Liver (tissue), 8 donors: ENCODE measurements at regions not wholly inside any gene's neighbourhood (a gene's known extent, or its start where the extent isn't known, plus 50 kb on each side); places are given as distances from the start of the nearest gene placed in this dataset.

Experiments
- DNase-seq: peaks from one replicate; pipeline ENCODE4 v3.0.0-alpha.2; 2017; ENCODE audit warnings: low spot score
- H3K27ac ChIP-seq, 2 donors: one replicate each; pipeline ENCODE4 v1.7.0; 2013; ENCODE audit warnings: inconsistent platforms in 2 of 2, low read length in 2 of 2, control low read depth in 1 of 2, low read depth in 1 of 2, mild to moderate bottlenecking in 1 of 2
- H3K27me3 ChIP-seq, 4 donors: one replicate each; pipeline versions ENCODE4 v1.6.1 to v1.7.0; 2013; ENCODE audit warnings: low read length in 3 of 4, inconsistent platforms in 1 of 4, mild to moderate bottlenecking in 1 of 4, moderate library complexity in 1 of 4; ENCODE audit not compliant: control insufficient read depth in 4 of 4, insufficient read depth in 4 of 4
- H3K36me3 ChIP-seq, 4 donors: one replicate each; pipeline versions ENCODE4 v1.6.1 to v1.7.0; 2013; ENCODE audit warnings: low read length in 3 of 4, mild to moderate bottlenecking in 3 of 4, low read depth in 1 of 4, moderate library complexity in 1 of 4; ENCODE audit not compliant: control insufficient read depth in 4 of 4, insufficient read depth in 3 of 4
- H3K4me1 ChIP-seq, 4 donors: one replicate each; pipeline versions ENCODE4 v1.6.1 to v1.7.0; 2013; ENCODE audit warnings: low read length in 3 of 4, mild to moderate bottlenecking in 3 of 4, moderate library complexity in 1 of 4; ENCODE audit not compliant: control insufficient read depth in 4 of 4, insufficient read depth in 4 of 4
- H3K4me3 ChIP-seq, 3 donors: one replicate each; pipeline versions ENCODE4 v1.6.1 to v1.7.0; 2013; ENCODE audit warnings: low read length in 3 of 3, control low read depth in 1 of 3, low read depth in 1 of 3, mild to moderate bottlenecking in 1 of 3
- H3K9ac ChIP-seq, 2 donors: one replicate each; pipeline ENCODE4 v1.7.0; 2013; ENCODE audit warnings: low read length in 2 of 2, mild to moderate bottlenecking in 2 of 2, moderate library complexity in 2 of 2, control low read depth in 1 of 2, low read depth in 1 of 2
- H3K9me3 ChIP-seq, 4 donors: one replicate each; pipeline versions ENCODE4 v1.6.1 to v1.7.0; 2013; ENCODE audit warnings: low read length in 3 of 4; ENCODE audit not compliant: control insufficient read depth in 4 of 4
- ATF3 ChIP-seq: IDR thresholded peaks from 2 replicates; pipeline ENCODE4 v1.6.1; 2016; ENCODE audit warnings: antibody characterized with exemption
- CTCF ChIP-seq: fragments of 150-350 bp; IDR thresholded peaks from 2 replicates; pipeline ENCODE4 v1.5.1; 2017; ENCODE audit warnings: improper control_type of control experiment, low read depth, low read length; ENCODE audit not compliant: missing input control
- EGR1 ChIP-seq, 2 donors: IDR thresholded peaks; 2 replicates each; pipeline ENCODE4 v1.6.1; 2016 to 2018; ENCODE audit warnings: antibody characterized with exemption in 2 of 2, low read depth in 2 of 2
- FOXA1 ChIP-seq: IDR thresholded peaks from 2 replicates; pipeline ENCODE4 v1.6.1; 2016; ENCODE audit warnings: antibody characterized with exemption
- FOXA2 ChIP-seq: IDR thresholded peaks from 2 replicates; pipeline ENCODE4 v1.6.1; 2016; ENCODE audit warnings: antibody characterized with exemption
- GABPA ChIP-seq, 2 donors: IDR thresholded peaks in 1 of 2; conservative IDR thresholded peaks in 1 of 2; 2 replicates each; pipeline ENCODE4 v1.6.1; 2016; ENCODE audit warnings: antibody characterized with exemption in 2 of 2, mild to moderate bottlenecking in 1 of 2, moderate library complexity in 1 of 2
- HNF4A ChIP-seq, 2 donors: conservative IDR thresholded peaks; 2 replicates each; pipeline ENCODE4 v1.6.1; 2016; ENCODE audit warnings: antibody characterized with exemption in 2 of 2, mild to moderate bottlenecking in 2 of 2
- HNF4G ChIP-seq: IDR thresholded peaks from 2 replicates; pipeline ENCODE4 v1.6.1; 2016; ENCODE audit warnings: antibody characterized with exemption
- JUND ChIP-seq, 2 donors: IDR thresholded peaks; 2 replicates each; pipeline ENCODE4 v1.6.1; 2016; ENCODE audit warnings: antibody characterized with exemption in 2 of 2
- MAX ChIP-seq: IDR thresholded peaks from 2 replicates; pipeline ENCODE4 v1.6.1; 2016; ENCODE audit warnings: antibody characterized with exemption
- NR2F2 ChIP-seq: IDR thresholded peaks from 2 replicates; pipeline ENCODE4 v1.6.1; 2016; ENCODE audit warnings: antibody characterized with exemption
- RAD21 ChIP-seq, 2 donors: IDR thresholded peaks; 2 replicates each; pipeline ENCODE4 v1.6.1; 2016; ENCODE audit warnings: antibody characterized with exemption in 2 of 2, mild to moderate bottlenecking in 2 of 2
- REST ChIP-seq: IDR thresholded peaks from 2 replicates; pipeline ENCODE4 v1.6.1; 2016; ENCODE audit warnings: antibody characterized with exemption, mild to moderate bottlenecking
- RXRA ChIP-seq, 2 donors: IDR thresholded peaks; 2 replicates each; pipeline ENCODE4 v1.6.1; 2017 to 2018; ENCODE audit warnings: antibody characterized with exemption in 2 of 2, mild to moderate bottlenecking in 1 of 2
- SP1 ChIP-seq: IDR thresholded peaks from 2 replicates; pipeline ENCODE4 v1.6.1; 2018; ENCODE audit warnings: antibody characterized with exemption, mild to moderate bottlenecking
- TAF1 ChIP-seq: conservative IDR thresholded peaks from 2 replicates; pipeline ENCODE4 v1.6.1; 2016; ENCODE audit warnings: antibody characterized with exemption, mild to moderate bottlenecking
- YY1 ChIP-seq: IDR thresholded peaks from 2 replicates; pipeline ENCODE4 v1.6.1; 2016; ENCODE audit warnings: antibody characterized with exemption, mild to moderate bottlenecking
- ZBTB33 ChIP-seq: IDR thresholded peaks from 2 replicates; pipeline ENCODE4 v1.6.1; 2016; ENCODE audit warnings: antibody characterized with exemption
- WGBS: extraction: QIAGEN DNeasy Blood & Tissue Kit; methylation state at CpG from one replicate; pipeline ENCODE4 v1.1.7; 2013; 5-methylcytosine and 5-hydroxymethylcytosine counted together
- donor health status: healthy.
- donor health status: healthy.
- donor health status: healthy.
- donor health status: healthy.
- donor health status: healthy.

- Histone ChIP-seq H3K9me3 (no peaks in the 10 kb centered on the region), H3K4me3 (no peak overlapping the region), H3K4me1 (no peaks in the 10 kb centered on the region), H3K9ac (no peak overlapping the region), H3K27me3 (no peaks in the 10 kb centered on the region), H3K27ac (no peak overlapping the region), H3K36me3 (no peaks in the 10 kb centered on the region)
- no peak for DNase-seq
- TF ChIP-seq FOXA2, result no peak
- TF ChIP-seq REST, result no peak
- TF ChIP-seq HNF4G, result no peak
- TF ChIP-seq NR2F2, result no peak
- no peak for TF ChIP-seq ZBTB33
- TF ChIP-seq CTCF, result no peak
- TF ChIP-seq RXRA (IDR thresholded peaks at IDR 0.05), result no peak
- TF ChIP-seq FOXA1, result no peak
- no peak for TF ChIP-seq GABPA (IDR thresholded peaks at IDR 0.05 in 1 of 2, conservative IDR thresholded peaks at IDR 0.05 in 1 of 2)
- TF ChIP-seq HNF4A (conservative IDR thresholded peaks at IDR 0.05), result no peak
- TF ChIP-seq EGR1 (IDR thresholded peaks at IDR 0.05; ENCODE audit: low read depth in 2 of 2), result no peak
- no peak for TF ChIP-seq JUND (IDR thresholded peaks at IDR 0.05)
- TF ChIP-seq RAD21 (IDR thresholded peaks at IDR 0.05), result no peak
- TF ChIP-seq ATF3, result no peak
- no peak for TF ChIP-seq YY1
- no peak for TF ChIP-seq TAF1
- TF ChIP-seq MAX, result no peak
- TF ChIP-seq SP1, result no peak
- 90% methylated on average over 2 of the region's 2 CpGs for WGBS
Observed at GRCh38 chr2:100222844-100223243, 80.5 kb upstream of the AFF3 start.
